Smooth muscle cell (in vitro differentiated cells): ENCODE measurements at regions not wholly inside any gene's neighbourhood (a gene's known extent, or its start where the extent isn't known, plus 50 kb on each side); places are given as distances from the start of the nearest gene placed in this dataset.

Experiments used
- DNase-seq: peaks from one replicate; lab custom pipeline; 2025; ENCODE audit not compliant: unreplicated experiment; lab: John Stamatoyannopoulos, UW
- H2AFZ ChIP-seq: fragments of 200-600 bp; sonication (generic); 2 replicates; pipeline ENCODE4 v1.6.0; 2016; ENCODE audit warnings: antibody characterized with exemption, low read depth, mild to moderate bottlenecking
- H3F3A ChIP-seq: fragments of 200-600 bp; sonication (generic); 2 replicates; pipeline ENCODE4 v1.6.0; 2017; ENCODE audit warnings: antibody characterized with exemption, low read depth
- H3K27ac ChIP-seq: fragments of 200-600 bp; sonication (generic); 2 replicates; pipeline ENCODE4 v1.5.1; 2016; ENCODE audit warnings: low read depth, mild to moderate bottlenecking
- H3K27me3 ChIP-seq: fragments of 200-600 bp; sonication (generic); 2 replicates; pipeline ENCODE4 v1.6.1; 2016; ENCODE audit warnings: low read depth, mild to moderate bottlenecking
- H3K36me3 ChIP-seq: fragments of 200-600 bp; sonication (generic); 2 replicates; pipeline ENCODE4 v1.5.1; 2016; ENCODE audit warnings: low read depth
- H3K4me1 ChIP-seq: fragments of 200-600 bp; sonication (generic); 2 replicates; pipeline ENCODE4 v1.5.1; 2016; ENCODE audit warnings: low read depth
- H3K4me2 ChIP-seq: fragments of 200-600 bp; sonication (generic); 2 replicates; pipeline ENCODE4 v1.6.0; 2016; ENCODE audit warnings: mild to moderate bottlenecking
- H3K4me3 ChIP-seq: fragments of 200-600 bp; sonication (generic); 2 replicates; pipeline ENCODE4 v1.5.1; 2016; ENCODE audit warnings: mild to moderate bottlenecking
- H3K79me2 ChIP-seq: fragments of 200-600 bp; sonication (generic); 2 replicates; pipeline ENCODE4 v1.6.0; 2016; ENCODE audit warnings: low read depth, mild to moderate bottlenecking
- H3K9ac ChIP-seq: fragments of 200-600 bp; sonication (generic); 2 replicates; pipeline ENCODE4 v1.6.0; 2016; ENCODE audit warnings: low read depth
- H3K9me3 ChIP-seq: fragments of 200-600 bp; sonication (generic); replicated peaks from 2 replicates; pipeline ENCODE4 v1.5.1; 2016; ENCODE audit warnings: low read depth
- H4K20me1 ChIP-seq: fragments of 200-600 bp; sonication (generic); 2 replicates; pipeline ENCODE4 v1.6.0; 2016; ENCODE audit warnings: low read depth
- WGBS: methylation state at CpG from one replicate; pipeline ENCODE4 v1.1.7; 2016; ENCODE audit warnings: low lambda C conversion rate; 5-methylcytosine and 5-hydroxymethylcytosine counted together
- TF ChIP-seq, protein P1 (sequence below): fragments of 200-600 bp; sonication (generic); IDR thresholded peaks from 2 replicates; pipeline ENCODE4 v1.5.1; 2017; ENCODE audit warnings: borderline replicate concordance, mild to moderate bottlenecking, antibody characterized with exemption; ENCODE audit not compliant: insufficient read depth, poor library complexity, severe bottlenecking

DNA sequence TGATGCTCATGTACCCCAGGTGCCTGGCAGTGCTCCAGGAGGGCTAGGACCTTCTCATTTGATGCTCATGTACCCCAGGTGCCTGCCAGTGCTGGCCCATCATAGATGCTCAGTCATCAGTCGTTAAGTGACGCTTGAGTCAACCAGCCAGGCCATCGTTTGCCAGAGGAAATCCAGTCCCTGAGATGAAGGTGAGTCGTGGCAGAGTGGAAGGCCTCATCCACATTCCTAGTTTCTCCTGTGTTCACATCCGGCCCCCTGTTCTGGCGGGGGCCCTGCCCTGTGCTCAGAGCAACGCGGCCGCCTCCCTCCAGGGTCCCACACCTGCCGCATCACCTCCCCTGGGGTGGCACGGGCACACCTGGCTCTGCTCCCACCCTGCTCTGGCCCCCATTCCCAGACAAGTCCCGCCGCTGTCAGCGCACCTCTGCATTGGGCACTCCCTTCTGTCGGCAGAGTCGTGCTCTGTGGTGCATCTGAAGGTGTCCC lies 279.9 kb downstream of the BRD1 start:
- H3F3A ChIP-seq = no peaks in the 10 kb centered on the region
- WGBS = 91% methylated on average over 16 of the region's 16 CpGs
- DNase-seq = no peak
- H3K4me3 ChIP-seq = no peak overlapping the region
- H3K4me1 ChIP-seq = no peaks in the 10 kb centered on the region
- H3K36me3 ChIP-seq = no peaks in the 10 kb centered on the region
- no peaks in the 10 kb centered on the region for H4K20me1 ChIP-seq
- no peak overlapping the region for H2AFZ ChIP-seq
- no peak overlapping the region for H3K9ac ChIP-seq
- no peak overlapping the region for H3K27ac ChIP-seq
- H3K27me3 ChIP-seq = peaks cover 3% of the 10 kb centered on the region
- TF ChIP-seq, protein P1, sequence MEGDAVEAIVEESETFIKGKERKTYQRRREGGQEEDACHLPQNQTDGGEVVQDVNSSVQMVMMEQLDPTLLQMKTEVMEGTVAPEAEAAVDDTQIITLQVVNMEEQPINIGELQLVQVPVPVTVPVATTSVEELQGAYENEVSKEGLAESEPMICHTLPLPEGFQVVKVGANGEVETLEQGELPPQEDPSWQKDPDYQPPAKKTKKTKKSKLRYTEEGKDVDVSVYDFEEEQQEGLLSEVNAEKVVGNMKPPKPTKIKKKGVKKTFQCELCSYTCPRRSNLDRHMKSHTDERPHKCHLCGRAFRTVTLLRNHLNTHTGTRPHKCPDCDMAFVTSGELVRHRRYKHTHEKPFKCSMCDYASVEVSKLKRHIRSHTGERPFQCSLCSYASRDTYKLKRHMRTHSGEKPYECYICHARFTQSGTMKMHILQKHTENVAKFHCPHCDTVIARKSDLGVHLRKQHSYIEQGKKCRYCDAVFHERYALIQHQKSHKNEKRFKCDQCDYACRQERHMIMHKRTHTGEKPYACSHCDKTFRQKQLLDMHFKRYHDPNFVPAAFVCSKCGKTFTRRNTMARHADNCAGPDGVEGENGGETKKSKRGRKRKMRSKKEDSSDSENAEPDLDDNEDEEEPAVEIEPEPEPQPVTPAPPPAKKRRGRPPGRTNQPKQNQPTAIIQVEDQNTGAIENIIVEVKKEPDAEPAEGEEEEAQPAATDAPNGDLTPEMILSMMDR = no peak
- H3K4me2 ChIP-seq = no peak overlapping the region
- no peaks in the 10 kb centered on the region for H3K9me3 ChIP-seq
- H3K79me2 ChIP-seq = no peaks in the 10 kb centered on the region

DNA sequence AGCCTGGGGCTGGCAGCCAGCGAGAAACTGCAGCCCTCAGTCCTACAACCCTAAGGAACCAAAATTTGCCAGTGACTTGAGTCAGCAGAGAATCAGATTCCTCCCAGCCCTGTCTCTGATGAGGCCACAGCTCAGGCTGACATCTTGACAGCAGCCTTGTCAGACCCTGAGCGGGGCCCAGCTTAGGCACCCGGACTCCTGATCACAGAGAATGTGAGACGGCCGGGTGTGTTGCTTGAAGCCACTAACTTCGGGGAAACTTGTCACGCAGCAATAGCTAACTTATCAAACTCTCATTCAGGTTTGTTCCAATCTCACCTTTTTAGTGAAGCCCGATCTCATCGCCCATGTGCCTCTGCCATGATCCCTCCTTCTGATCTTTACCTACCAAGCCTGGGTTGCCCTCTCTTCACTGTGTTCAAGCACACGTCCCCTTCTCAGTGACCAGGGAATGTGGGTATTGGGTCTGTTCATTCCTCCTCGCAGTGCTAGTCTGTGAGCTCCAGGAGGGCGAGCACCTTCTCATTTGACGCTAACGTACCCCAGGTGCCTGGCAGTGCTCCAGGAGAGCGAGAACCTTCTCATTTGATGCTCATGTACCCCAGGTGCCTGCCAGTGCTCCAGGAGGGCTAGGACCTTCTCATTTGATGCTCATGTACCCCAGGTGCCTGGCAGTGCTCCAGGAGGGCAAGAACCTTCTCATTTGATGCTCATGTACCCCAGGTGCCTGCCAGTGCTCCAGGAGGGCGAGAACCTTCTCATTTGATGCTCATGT lies 280.7 kb downstream of the BRD1 start:
- Histone ChIP-seq H3K27me3 (peaks cover 3% of the 10 kb centered on the region), H2AFZ (no peak overlapping the region), H3K27ac (no peak overlapping the region), H3K4me2 (no peak overlapping the region), H3K79me2 (no peaks in the 10 kb centered on the region), H4K20me1 (no peaks in the 10 kb centered on the region), H3K4me1 (no peaks in the 10 kb centered on the region), H3F3A (no peaks in the 10 kb centered on the region), H3K36me3 (no peaks in the 10 kb centered on the region), H3K4me3 (no peak overlapping the region), H3K9me3 (no peaks in the 10 kb centered on the region), H3K9ac (no peak overlapping the region)
- no peak for DNase-seq
- TF ChIP-seq, protein P1 = no peak
- WGBS = 97% methylated on average over 16 of the region's 16 CpGs

DNA sequence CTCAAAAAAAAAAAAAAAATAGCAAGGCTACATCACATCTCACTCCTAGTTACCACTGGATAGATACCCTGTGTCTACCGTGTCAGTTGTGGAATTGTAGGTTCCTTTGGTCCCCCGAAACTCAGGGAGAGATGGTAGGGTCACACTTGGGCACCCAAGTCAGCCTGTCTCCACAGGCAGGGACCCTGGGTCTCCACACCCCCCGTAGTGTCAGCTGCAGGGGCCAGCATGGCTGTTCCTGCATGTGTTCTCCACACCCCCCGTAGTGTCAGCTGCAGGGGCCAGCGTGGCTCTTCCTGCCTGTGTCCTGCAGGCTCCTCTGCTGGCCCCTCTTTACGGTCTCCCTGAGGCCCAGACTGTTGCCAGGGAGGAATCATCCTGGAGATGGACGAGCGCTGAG lies 282.1 kb downstream of the BRD1 start:
- no peak overlapping the region for H2AFZ ChIP-seq

More for the DNA sequence above, 282.1 kb downstream of the BRD1 start:
- Histone ChIP-seq H3F3A (no peaks in the 10 kb centered on the region), H3K79me2 (no peaks in the 10 kb centered on the region), H3K4me2 (no peak overlapping the region), H3K4me1 (no peaks in the 10 kb centered on the region), H3K4me3 (no peak overlapping the region), H3K9me3 (no peaks in the 10 kb centered on the region), H3K27ac (no peak overlapping the region), H3K9ac (no peak overlapping the region), H3K36me3 (no peaks in the 10 kb centered on the region), H4K20me1 (no peaks in the 10 kb centered on the region), H3K27me3 (peaks cover 3% of the 10 kb centered on the region)
- 80% methylated on average over 8 of the region's 8 CpGs for WGBS
- no peak for DNase-seq
- TF ChIP-seq, protein P1 = no peak
